HG02970 (cell line): ENCODE measurements at regions not wholly inside any gene's neighbourhood (a gene's known extent, or its start where the extent isn't known, plus 50 kb on each side); places are given as distances from the start of the nearest gene placed in this dataset.

Experiments used
- ATAC-seq: cut with Tn5 transposase; IDR thresholded peaks from one replicate; pipeline ENCODE4 v1.9.1; 2021; ENCODE audit warnings: mild to moderate bottlenecking, moderate library complexity, moderate number of reproducible peaks; ENCODE audit not compliant: unreplicated experiment, low FRiP score

- no peak for ATAC-seq
Observed at GRCh38 chr9:108142504-108143201, 653.1 kb upstream of the KLF4 start.

DNA sequence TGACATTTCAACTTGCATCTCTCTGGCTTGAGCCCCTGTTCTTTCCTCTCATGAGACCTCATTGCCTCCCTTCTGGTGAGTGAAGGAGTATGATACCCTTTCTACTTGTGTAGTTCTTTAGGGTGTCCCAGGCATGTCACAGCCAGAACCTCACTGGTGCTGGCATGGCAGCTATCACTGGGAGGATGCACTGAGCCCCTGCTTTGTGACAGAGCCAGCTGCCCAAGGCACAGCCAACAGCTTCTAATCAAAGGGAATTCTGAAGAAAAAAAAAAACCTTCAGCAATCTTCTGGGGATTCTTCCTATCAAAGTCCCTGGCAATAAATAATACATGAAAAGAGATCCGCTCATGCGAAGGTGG lies 652.6 kb upstream of the KLF4 start:
- no peak for ATAC-seq

DNA sequence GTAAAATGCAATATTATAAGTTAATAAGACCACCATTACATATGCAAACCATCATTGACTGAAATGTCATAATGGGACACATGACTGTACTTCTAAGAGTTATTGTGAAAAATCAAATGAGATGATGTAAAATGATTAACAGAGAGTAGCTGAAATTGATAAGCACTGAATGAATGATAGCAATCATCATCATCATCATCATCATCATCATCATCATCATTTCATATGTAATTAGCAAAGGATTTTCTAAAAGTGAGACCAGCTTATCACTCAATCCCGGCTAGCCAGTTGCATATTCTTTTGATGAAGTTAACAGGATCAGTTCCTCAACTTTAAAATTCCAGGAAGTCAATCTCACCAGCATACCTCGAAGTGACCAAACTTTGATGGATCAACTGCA lies 650.3 kb upstream of the KLF4 start:
- ATAC-seq: no peak

DNA sequence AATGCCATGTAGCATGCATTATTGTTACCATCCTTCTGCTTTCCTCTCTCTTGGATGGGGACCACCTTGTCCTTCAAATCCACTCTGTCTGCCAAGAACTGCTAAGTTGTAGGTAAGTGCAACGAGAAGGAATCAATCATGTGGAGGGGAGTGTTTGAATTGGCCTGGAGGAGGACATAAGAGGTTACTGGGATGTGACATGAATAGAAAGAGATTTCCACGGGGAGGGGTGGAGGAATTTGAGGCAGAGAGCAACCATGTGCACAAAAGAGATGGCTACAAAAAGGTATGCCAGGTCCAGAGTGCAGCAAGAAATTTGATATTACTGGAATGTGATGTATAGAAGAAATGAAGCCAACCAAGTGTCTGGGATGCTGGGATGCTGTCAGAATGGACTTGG lies 648.9 kb upstream of the KLF4 start:
- ATAC-seq: no peak

DNA sequence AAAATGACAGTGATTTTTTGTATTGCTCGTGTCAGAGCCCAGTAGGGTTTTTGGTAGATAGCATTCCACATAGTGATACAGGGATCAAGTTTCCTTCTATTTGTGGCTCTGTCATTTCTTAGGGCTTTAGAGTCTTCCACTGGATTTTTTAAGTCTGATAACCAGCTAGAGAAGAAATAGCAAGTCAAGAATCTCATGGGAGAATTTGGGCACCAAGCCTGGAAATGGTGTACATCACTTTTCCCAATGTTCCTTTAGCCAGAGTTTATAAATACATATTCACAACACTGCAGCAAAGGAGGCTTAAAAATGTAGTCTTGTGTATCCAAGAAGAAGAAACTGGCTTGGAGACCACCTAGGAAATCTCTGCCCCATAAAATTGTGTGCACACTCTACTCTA lies 647.1 kb upstream of the KLF4 start:
- ATAC-seq: no peak

GRCh38 chr9:108134486-108135128 lies 645.0 kb upstream of the KLF4 start:
- no peak for ATAC-seq

DNA sequence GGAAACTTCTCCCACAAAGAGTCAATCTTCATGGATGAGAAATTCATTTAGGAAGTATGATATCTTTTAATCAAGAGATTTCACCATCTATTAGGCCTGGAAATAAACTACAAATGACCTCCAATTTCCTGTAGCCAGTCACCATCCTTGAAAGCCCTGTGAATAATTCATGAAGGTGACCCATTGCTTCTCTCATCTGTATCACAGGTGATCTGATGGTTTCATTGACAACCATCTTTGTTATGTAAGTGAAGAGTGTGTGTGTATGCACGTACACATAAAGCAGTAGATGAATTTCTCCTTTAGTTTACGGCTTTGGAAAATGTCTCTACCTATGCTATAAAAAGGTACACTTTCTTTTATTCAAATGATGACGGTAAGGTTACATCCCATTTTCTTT lies 644.1 kb upstream of the KLF4 start:
- no peak for ATAC-seq

DNA sequence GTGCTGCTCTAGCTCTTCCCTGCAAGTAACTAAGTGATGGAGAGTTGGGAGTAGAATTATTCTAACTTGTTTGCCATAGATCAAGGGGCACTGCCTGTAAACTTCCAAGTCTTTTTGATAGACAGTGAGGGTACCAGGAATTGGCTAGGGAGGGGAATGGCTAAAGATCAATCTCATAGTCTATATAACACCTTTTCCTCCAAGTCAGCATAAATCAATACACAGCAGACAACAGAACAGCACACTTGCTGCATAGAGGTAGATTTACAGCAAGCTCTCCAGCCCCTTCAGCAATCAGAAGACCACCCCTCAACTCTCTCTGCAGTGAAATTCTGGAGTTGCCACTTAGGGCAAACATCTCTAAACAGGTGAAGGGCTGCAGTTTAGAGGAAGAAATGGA lies 643.5 kb upstream of the KLF4 start:
- no peak for ATAC-seq

GRCh38 chr9:108130905-108131304 lies 641.3 kb upstream of the KLF4 start:
- no peak for ATAC-seq

DNA sequence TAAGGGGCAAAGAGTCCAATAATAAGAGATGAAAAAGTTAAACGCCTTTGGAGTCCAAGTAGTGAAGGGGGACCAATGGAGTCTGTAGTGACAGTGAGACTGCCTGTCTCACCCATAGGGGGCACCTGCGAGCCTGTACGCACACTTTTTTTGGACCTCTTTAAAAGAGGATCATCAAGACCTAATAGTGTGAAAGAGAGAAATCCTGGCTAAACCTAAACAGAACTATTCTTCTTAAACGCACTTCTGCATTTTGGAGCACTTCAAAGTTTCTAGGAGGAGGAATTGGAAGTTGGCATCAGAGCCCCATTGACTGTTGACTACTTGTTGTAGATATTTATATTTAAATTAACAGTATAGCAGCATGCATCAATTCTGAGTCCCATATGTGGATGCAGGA lies 636.1 kb upstream of the KLF4 start:
- ATAC-seq: no peak

GRCh38 chr9:108119530-108120113 lies 630.1 kb upstream of the KLF4 start:
- ATAC-seq: no peak

DNA sequence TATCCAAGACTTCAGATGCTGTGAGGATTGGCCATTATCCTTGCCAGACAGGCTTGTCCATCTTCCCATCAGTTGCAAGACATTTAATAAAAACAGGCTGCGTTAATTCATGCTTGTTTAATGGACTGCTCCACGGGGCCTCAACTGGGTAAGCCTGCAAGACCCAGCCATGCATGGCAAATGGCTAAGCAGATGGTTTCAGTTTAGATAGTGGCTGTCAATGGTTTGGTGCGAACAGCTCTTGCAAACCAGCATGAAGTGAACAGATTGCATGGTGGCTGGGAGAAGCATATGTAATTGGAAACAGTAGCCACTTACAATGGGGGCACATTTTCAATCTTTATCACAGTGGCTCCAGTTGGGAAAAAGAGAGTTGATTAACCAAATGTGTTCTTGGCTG lies 628.2 kb upstream of the KLF4 start:
- ATAC-seq: no peak

- no peak for ATAC-seq
Observed at GRCh38 chr9:108117306-108117705, 627.7 kb upstream of the KLF4 start.

DNA sequence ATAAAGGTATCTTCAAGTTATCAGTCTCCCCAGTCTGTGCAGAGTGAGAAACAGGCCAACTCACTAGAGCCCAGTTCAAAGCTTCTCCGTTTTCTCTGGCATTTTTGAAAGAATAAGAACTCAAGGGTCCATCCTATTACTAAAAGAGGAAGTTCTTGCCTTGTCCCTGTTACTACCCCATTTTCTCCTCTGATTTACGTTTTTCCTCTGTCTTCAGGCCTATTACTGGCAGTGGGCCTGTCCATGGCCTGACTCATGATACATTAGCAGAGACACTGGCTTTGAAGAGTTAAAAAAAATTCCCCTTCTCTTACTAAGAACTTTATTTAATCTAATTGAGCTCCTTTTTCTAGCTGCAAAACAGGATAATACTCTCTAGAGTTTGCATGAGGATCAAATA lies 624.0 kb upstream of the KLF4 start:
- no peak for ATAC-seq

GRCh38 chr9:108109927-108110690 lies 620.5 kb upstream of the KLF4 start:
- ATAC-seq: no peak

DNA sequence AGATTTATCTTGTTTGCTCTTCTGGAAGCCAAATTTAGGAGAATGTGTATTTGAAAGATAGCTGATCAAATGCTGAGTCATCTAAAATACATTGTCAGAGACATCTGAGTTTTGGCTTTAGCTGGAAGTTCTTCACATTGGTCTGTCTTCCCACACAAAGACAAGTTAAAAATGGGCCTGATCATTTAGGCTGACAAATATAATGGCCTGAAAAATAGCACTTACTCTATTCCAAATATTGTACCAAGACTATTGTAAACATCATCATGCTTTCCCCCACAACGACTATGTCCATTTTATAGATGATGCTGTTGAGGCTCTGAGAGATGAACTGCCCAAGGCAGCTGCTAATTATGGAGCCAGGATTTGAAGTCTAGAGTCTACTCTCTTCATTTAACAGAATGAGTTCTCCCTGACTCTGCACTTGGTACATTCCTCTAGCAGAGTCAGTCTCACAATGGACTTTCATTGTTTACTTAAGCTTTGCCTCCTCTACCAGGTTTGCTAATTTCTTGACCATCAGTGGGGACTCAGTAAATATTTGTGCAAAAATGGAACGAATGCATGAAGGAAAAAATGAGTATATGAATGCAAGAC lies 619.4 kb upstream of the KLF4 start:
- no peak for ATAC-seq

DNA sequence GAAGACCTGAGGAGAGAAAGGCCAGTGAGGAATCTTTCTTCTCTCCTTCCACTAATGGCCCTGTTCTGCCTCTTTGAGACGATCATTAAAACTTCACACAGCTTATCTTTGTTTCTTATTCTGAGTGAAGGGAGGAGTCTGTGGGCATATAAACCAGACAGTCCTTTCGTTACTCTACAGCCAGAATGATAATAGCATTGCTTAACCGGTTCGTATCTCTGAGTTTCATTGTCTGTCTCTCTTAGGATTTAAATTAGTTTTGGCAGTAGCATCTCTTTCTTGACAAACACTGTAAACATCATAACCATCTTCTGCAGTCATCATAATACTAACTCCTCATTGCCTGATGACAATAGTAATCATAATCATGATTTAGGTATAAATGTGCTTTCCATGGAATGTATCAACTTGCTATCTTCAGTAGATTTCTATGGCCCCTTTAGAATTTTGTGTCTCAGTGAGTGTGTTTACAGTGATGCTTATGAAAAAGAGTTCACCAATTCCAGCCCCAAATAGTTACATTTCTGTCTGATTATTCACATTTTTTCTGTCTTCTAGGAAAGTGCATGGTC lies 618.8 kb upstream of the KLF4 start:
- no peak for ATAC-seq

- ATAC-seq: no peak
Observed at GRCh38 chr9:108105885-108106284, 616.3 kb upstream of the KLF4 start.

- no peak for ATAC-seq
Observed at GRCh38 chr9:108104991-108105390, 615.4 kb upstream of the KLF4 start.

DNA sequence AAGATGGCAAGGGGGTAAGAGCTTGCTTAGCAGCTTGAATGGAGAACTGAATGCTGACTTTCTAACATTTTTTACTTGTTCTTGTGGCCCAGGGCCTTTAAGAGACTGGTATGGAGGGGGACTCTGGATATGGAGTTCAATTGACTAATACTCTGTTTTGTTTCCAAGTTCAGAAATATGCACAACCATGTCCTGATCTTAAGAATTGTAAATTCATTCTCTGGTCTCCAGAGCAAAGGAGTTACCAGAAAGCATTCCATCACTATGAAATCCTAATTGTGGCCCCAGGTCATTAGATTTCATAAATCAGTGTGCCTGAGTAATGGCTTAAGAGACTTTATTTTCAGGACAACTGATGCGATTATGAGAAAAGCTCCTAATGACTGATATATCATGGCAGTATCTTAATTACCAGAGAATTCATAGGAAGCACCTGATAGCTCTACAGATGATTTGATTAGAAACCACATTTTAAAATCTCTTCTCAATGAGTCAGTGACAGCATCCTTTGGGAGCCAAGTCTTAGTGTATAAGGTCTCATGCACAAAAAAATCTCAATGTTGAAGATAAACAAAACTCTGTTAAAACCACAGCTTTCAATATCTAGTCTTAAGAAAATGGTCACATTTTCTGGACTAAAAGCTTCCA lies 613.6 kb upstream of the KLF4 start:
- no peak for ATAC-seq
